Trophoblast cell (in vitro differentiated cells and primary cell): ENCODE measurements at regions not wholly inside any gene's neighbourhood (a gene's known extent, or its start where the extent isn't known, plus 50 kb on each side); places are given as distances from the start of the nearest gene placed in this dataset.
A peak's percentile ranks its signal among the peaks of the same experiment; 100 is the strongest.

Experiments used
- DNase-seq, 2 donors: peaks; one replicate each; pipeline ENCODE4 v3.0.0-alpha.2; 2016
- H2AFZ ChIP-seq: 2 replicates; pipeline ENCODE4 v1.6.1; 2013; ENCODE audit warnings: low read length, moderate library complexity, mild to moderate bottlenecking; ENCODE audit not compliant: insufficient read depth, poor library complexity
- H2AK5ac ChIP-seq: 2 replicates; pipeline ENCODE4 v1.6.1; 2013; ENCODE audit warnings: mild to moderate bottlenecking, low read length
- H2BK120ac ChIP-seq: 2 replicates; pipeline ENCODE4 v1.6.1; 2013; ENCODE audit warnings: low read length, mild to moderate bottlenecking, moderate library complexity; ENCODE audit not compliant: insufficient read depth, poor library complexity
- H2BK12ac ChIP-seq: 2 replicates; pipeline ENCODE4 v1.6.1; 2013; ENCODE audit warnings: mild to moderate bottlenecking, low read length, moderate library complexity
- H2BK5ac ChIP-seq: 2 replicates; pipeline ENCODE4 v1.6.1; 2013; ENCODE audit warnings: low read length, low read depth, moderate library complexity, mild to moderate bottlenecking; ENCODE audit not compliant: poor library complexity
- H3K14ac ChIP-seq: 2 replicates; pipeline ENCODE4 v1.6.1; 2013; ENCODE audit warnings: mild to moderate bottlenecking, low read length
- H3K18ac ChIP-seq: 2 replicates; pipeline ENCODE4 v1.6.1; 2013; ENCODE audit warnings: mild to moderate bottlenecking, low read length
- H3K23ac ChIP-seq: 2 replicates; pipeline ENCODE4 v1.6.1; 2013; ENCODE audit warnings: low read length
- H3K27ac ChIP-seq: 2 replicates; pipeline ENCODE4 v1.5.1; 2013; ENCODE audit warnings: low read depth, mild to moderate bottlenecking, inconsistent platforms, low read length, moderate library complexity
- H3K27me3 ChIP-seq: 2 replicates; pipeline ENCODE4 v1.6.1; 2013; ENCODE audit warnings: inconsistent platforms, mild to moderate bottlenecking, low read length, moderate library complexity; ENCODE audit not compliant: insufficient read depth
- H3K36me3 ChIP-seq, 2 experiments: 1 replicate in 1 of 2; 2 replicates in 1 of 2; pipeline ENCODE4 v1.6.1; 2013; ENCODE audit warnings: low read length in 2 of 2, mild to moderate bottlenecking in 2 of 2, moderate library complexity in 1 of 2; ENCODE audit not compliant: insufficient read depth in 2 of 2, control insufficient read depth in 1 of 2
- H3K4ac ChIP-seq: 2 replicates; pipeline ENCODE4 v1.6.1; 2013; ENCODE audit warnings: low read depth, mild to moderate bottlenecking, low read length, moderate library complexity
- H3K4me1 ChIP-seq, 2 experiments: 1 replicate in 1 of 2; 2 replicates in 1 of 2; pipeline ENCODE4 v1.6.1; 2013; ENCODE audit warnings: low read length in 2 of 2, mild to moderate bottlenecking in 2 of 2, moderate library complexity in 1 of 2; ENCODE audit not compliant: insufficient read depth in 2 of 2, control insufficient read depth in 1 of 2
- H3K4me2 ChIP-seq: 2 replicates; pipeline ENCODE4 v1.6.1; 2013; ENCODE audit warnings: inconsistent platforms, mild to moderate bottlenecking, low read length, moderate library complexity
- H3K4me3 ChIP-seq: 2 replicates; pipeline ENCODE4 v1.5.1; 2013; ENCODE audit warnings: mild to moderate bottlenecking, low read depth, low read length, inconsistent platforms
- H3K79me1 ChIP-seq: one replicate; pipeline ENCODE4 v1.6.1; 2013; ENCODE audit warnings: low read length
- H3K79me2 ChIP-seq: 2 replicates; pipeline ENCODE4 v1.6.1; 2013; ENCODE audit warnings: low read length, mild to moderate bottlenecking; ENCODE audit not compliant: control insufficient read depth, insufficient read depth, poor library complexity
- H3K9ac ChIP-seq: 2 replicates; pipeline ENCODE4 v1.6.1; 2013; ENCODE audit warnings: mild to moderate bottlenecking, low read length
- H3K9me3 ChIP-seq: 2 replicates; pipeline ENCODE4 v1.6.1; 2013; ENCODE audit warnings: low read depth, mild to moderate bottlenecking, control low read depth, inconsistent platforms, low read length; ENCODE audit not compliant: insufficient read depth
- H4K12ac ChIP-seq: 2 replicates; pipeline ENCODE4 v1.6.1; 2013; ENCODE audit warnings: low read depth, mild to moderate bottlenecking, low read length, moderate library complexity
- H4K8ac ChIP-seq: 2 replicates; pipeline ENCODE4 v1.6.1; 2013; ENCODE audit warnings: low read depth, mild to moderate bottlenecking, low read length, moderate library complexity
- H4K91ac ChIP-seq: one replicate; pipeline ENCODE4 v1.6.1; 2013; ENCODE audit warnings: low read depth, mild to moderate bottlenecking, low read length, moderate library complexity
- WGBS: extraction: QIAGEN DNeasy Blood & Tissue Kit; methylation state at CpG from one replicate; pipeline ENCODE4 v1.1.7; 2013; ENCODE audit warnings: missing lambda C conversion rate; ENCODE audit not compliant: insufficient read length, insufficient coverage; ENCODE audit errors: extremely low coverage; 5-methylcytosine and 5-hydroxymethylcytosine counted together

- no peak for DNase-seq
- no peak overlapping the region for H3K4me3 ChIP-seq
- no peak overlapping the region for H2BK5ac ChIP-seq
- no peak overlapping the region for H4K8ac ChIP-seq
- H3K4ac ChIP-seq = no peak overlapping the region
- H3K4me1 ChIP-seq = peaks cover 0 to 3% of the 10 kb centered on the region in 2 experiments
- no peaks in the 10 kb centered on the region for H3K36me3 ChIP-seq
- H4K91ac ChIP-seq = no peak overlapping the region
- H3K79me1 ChIP-seq = peaks cover 3% of the 10 kb centered on the region
- H3K18ac ChIP-seq = no peak overlapping the region
- no peak overlapping the region for H3K23ac ChIP-seq
- H3K14ac ChIP-seq = no peak overlapping the region
- no peak overlapping the region for H2BK120ac ChIP-seq
- H3K27ac ChIP-seq = no peak overlapping the region
- H3K79me2 ChIP-seq = peaks cover 2% of the 10 kb centered on the region
- H3K4me2 ChIP-seq = no peak overlapping the region
- H3K27me3 ChIP-seq = no peaks in the 10 kb centered on the region
- no peak overlapping the region for H3K9ac ChIP-seq
- H2AFZ ChIP-seq = no peak overlapping the region
- H3K9me3 ChIP-seq = no peaks in the 10 kb centered on the region
- H2BK12ac ChIP-seq = no peak overlapping the region
- no CpG with 5 or more reads among the region's 3 CpGs for WGBS
- no peak overlapping the region for H4K12ac ChIP-seq
- no peak overlapping the region for H2AK5ac ChIP-seq
Observed at GRCh38 chr2:48844417-48845155, 89.1 kb upstream of the LHCGR start.

GRCh38 chr2:48841126-48841525, 85.6 kb upstream of the LHCGR start:
- H3K14ac ChIP-seq = peak overlapping the region; percentile 22
- no peak overlapping the region for H3K23ac ChIP-seq
- H3K4me3 ChIP-seq = no peak overlapping the region

GRCh38 chr2:48838029-48838428, 82.5 kb upstream of the LHCGR start:
- Histone ChIP-seq H3K4me1 (peaks cover 0 to 3% of the 10 kb centered on the region in 2 experiments), H3K4ac (no peak overlapping the region), H4K91ac (no peak overlapping the region), H3K79me2 (peaks cover 2% of the 10 kb centered on the region), H2BK120ac (no peak overlapping the region), H3K79me1 (peaks cover 3% of the 10 kb centered on the region), H3K9me3 (peaks cover 2% of the 10 kb centered on the region), H3K23ac (no peak overlapping the region), H4K8ac (no peak overlapping the region), H2BK12ac (no peak overlapping the region), H3K14ac (no peak overlapping the region), H3K4me2 (no peak overlapping the region), H3K27me3 (no peaks in the 10 kb centered on the region), H3K18ac (no peak overlapping the region), H3K36me3 (no peaks in the 10 kb centered on the region), H2BK5ac (no peak overlapping the region), H4K12ac (no peak overlapping the region), H2AFZ (no peak overlapping the region), H3K27ac (no peak overlapping the region), H2AK5ac (no peak overlapping the region), H3K4me3 (no peak overlapping the region), H3K9ac (no peak overlapping the region)
- DNase-seq = no peak
- no CpG with 5 or more reads among the region's 2 CpGs for WGBS

More at GRCh38 chr2:48841126-48841525, 85.6 kb upstream of the LHCGR start:
- Histone ChIP-seq H2BK12ac (no peak overlapping the region), H2AFZ (peak overlapping the region; percentile 3), H3K27me3 (no peaks in the 10 kb centered on the region), H3K4me1 (peaks cover 0 to 3% of the 10 kb centered on the region in 2 experiments), H2BK120ac (peak overlapping the region; percentile 64), H4K91ac (peak overlapping the region; percentile 77), H2BK5ac (peak overlapping the region; percentile 50), H3K4me2 (no peak overlapping the region), H4K8ac (peak overlapping the region; percentile 41), H2AK5ac (no peak overlapping the region), H3K4ac (no peak overlapping the region), H3K9ac (no peak overlapping the region), H3K9me3 (no peaks in the 10 kb centered on the region), H3K27ac (no peak overlapping the region), H3K79me1 (peaks cover 3% of the 10 kb centered on the region), H4K12ac (no peak overlapping the region), H3K36me3 (no peaks in the 10 kb centered on the region), H3K79me2 (peaks cover 2% of the 10 kb centered on the region), H3K18ac (no peak overlapping the region)
- no CpG with 5 or more reads among the region's 2 CpGs for WGBS
- peak in 1 of 2 donors; percentile 25 for DNase-seq

GRCh38 chr2:48829569-48829968, 74.0 kb upstream of the LHCGR start:
- no peak overlapping the region for H4K12ac ChIP-seq
- no peak overlapping the region for H2AK5ac ChIP-seq
- no peak overlapping the region for H3K14ac ChIP-seq

More at GRCh38 chr2:48829569-48829968, 74.0 kb upstream of the LHCGR start:
- no peak overlapping the region for H3K23ac ChIP-seq
- H2BK12ac ChIP-seq = no peak overlapping the region
- no peak overlapping the region for H2AFZ ChIP-seq
- no peak overlapping the region for H2BK5ac ChIP-seq
- no peak overlapping the region for H3K4me2 ChIP-seq
- H3K4me1 ChIP-seq = no peaks in the 10 kb centered on the region
- H2BK120ac ChIP-seq = no peak overlapping the region
- peaks cover under 1% of the 10 kb centered on the region for H3K9me3 ChIP-seq
- no peak overlapping the region for H4K8ac ChIP-seq
- H3K18ac ChIP-seq = no peak overlapping the region
- no peaks in the 10 kb centered on the region for H3K79me1 ChIP-seq
- DNase-seq = no peak
- H3K36me3 ChIP-seq = no peaks in the 10 kb centered on the region
- H3K27ac ChIP-seq = no peak overlapping the region
- H3K4ac ChIP-seq = no peak overlapping the region
- H3K9ac ChIP-seq = no peak overlapping the region
- H4K91ac ChIP-seq = no peak overlapping the region
- H3K27me3 ChIP-seq = no peaks in the 10 kb centered on the region
- H3K4me3 ChIP-seq = no peak overlapping the region
- no peaks in the 10 kb centered on the region for H3K79me2 ChIP-seq
